HG03442 (cell line): ENCODE measurements at regions not wholly inside any gene's neighbourhood (a gene's known extent, or its start where the extent isn't known, plus 50 kb on each side); places are given as distances from the start of the nearest gene placed in this dataset.
"Not testable (repeated sequence)": the region's sequence is repeated elsewhere in the genome, so short reads cannot be mapped to it uniquely, and the experiment has no call there.

ENCODE experiments used
- ATAC-seq: cut with Tn5 transposase; IDR thresholded peaks from one replicate; pipeline ENCODE4 v1.9.1; 2021; ENCODE audit warnings: mild to moderate bottlenecking, moderate library complexity; ENCODE audit not compliant: unreplicated experiment

DNA sequence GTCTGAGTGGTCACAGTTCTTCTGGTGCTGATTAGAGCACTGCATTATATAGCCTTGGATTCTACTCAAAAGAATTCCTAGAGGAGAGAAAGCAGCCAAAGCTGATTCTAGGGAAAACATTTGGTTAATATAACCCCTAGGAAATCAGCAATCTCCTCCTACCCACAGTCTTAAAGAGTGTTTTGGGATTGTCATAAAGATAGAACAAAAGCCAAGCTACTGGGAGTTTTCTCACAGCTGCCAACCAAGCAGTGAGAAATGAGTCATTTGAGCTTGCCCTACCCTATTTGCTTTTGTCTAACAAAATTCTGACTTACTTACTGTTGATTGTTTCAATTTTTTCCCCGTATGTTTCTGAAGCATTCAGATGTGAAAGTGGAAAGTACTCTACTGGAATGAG is 469.3 kb downstream of the PLCL1 start:
- no peak for ATAC-seq

DNA sequence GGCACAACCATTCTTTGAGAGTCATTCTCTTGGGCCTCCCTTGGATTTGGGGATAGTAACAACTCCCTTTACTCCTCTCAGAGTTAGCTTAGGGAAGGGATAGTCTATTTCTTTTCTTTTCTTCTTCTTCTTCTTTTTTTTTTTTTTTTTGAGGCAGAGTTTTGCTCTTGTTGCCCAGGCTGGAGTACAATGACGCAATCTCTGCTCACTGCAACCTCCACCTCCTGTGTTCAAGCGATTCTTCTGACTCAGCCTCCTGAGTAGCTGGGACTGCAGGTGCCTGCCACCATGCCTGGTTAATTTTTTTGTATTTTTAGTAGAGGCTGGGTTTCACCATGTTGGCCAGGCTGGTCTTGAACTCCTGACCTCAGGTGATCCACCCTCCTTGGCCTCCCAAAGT is 465.8 kb downstream of the PLCL1 start:
- ATAC-seq: not testable (repeated sequence)

DNA sequence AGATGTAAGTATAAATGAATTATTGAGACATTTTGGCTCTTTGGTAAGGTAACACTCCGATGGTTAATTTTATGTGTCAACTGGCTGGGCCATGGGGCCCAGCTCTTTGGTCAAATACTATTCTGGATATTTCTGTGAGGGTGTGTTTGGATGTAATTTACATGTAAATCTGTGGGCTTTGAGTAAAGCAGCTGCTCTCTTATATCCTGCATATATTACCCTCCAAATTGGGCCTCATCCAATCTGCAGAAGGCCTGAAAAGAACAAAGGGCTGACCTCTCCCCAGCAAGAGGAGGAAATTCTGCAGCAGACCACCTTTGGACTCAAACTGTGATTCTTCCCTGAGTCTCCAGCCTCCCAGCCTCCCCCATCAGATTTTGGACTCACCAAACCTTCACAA is 464.1 kb downstream of the PLCL1 start:
- ATAC-seq: no peak

DNA sequence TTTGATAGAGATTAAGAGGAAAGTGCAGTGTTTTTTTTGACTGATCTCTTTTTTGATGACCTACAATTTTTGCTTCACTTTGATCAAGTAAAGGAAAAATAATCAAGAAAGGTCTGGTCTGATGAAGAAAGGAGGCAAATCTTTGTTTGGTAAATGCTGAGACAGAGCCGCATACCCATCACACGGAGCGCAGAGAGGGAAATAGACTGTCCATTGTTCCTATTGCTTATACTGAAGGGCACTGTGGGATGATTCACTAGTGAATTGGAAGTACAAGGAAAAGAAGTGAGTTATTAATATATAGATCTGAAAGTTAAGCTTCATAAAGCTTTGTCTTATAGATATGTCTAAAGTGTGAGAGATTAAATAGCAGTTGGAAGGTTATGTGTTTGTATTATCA is 455.1 kb downstream of the PLCL1 start:
- ATAC-seq: no peak

DNA sequence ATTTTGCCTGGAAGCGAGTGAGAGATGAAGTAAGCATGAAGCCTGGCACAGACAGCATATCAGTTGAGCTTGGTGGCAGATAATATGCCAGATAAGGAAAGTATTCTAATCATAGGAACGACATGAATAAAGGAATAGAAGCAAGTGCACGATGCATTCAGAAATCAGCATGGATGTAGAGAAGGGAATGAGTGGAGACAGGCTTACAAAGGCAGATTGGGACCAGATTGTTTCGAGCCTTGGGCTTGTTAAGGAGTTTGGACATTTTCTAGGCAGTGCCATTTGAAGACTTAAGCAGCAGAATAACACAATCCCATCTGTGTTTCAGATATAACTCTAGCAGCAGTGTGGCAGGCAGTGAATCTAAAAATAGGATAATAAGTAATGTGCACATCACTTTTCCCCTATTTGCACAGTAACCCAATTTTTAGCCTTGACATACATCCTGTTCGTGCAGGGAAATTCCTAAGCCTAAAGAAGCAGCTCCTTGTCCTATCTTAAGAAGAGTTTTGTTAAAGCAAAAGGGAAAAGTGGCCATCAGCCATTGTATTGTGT is 450.2 kb downstream of the PLCL1 start:
- no peak for ATAC-seq

DNA sequence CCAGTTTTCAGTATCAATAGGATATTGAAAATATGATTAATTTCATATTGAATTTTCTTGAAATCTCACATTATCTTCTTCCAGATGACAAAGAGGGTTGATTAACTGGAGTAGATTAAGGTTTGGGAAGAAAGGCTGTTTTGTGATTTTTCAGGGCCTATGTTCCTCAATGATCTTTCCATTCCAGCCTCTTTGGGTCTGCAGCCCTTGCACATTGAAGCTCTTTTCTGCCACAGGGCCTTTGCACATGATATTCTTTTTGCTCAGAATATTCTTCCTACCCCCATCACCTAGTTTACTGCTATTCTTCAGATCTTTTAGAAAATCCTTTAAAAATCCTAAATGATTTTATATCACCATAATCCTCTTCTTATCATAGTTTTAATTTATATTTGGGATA is 449.6 kb downstream of the PLCL1 start:
- ATAC-seq: no peak

DNA sequence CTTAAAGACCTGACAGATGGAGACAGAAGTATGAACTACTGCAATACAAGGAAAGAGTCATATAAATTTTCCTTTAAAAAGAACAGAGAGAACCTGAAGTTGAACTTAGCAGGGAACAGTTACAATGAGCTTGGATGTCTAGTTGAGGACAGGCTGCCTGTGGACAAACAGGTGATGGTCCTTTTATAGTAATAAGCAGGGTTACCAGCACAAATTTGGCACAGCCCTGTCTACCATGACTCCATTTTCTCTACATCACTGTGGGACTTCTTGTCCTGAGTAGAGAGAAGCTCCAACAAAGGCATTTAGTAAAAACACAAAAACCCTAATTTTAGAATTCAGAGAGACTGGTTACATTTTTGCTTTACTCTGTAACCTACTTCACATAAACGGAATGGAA is 448.1 kb downstream of the PLCL1 start:
- no peak for ATAC-seq

DNA sequence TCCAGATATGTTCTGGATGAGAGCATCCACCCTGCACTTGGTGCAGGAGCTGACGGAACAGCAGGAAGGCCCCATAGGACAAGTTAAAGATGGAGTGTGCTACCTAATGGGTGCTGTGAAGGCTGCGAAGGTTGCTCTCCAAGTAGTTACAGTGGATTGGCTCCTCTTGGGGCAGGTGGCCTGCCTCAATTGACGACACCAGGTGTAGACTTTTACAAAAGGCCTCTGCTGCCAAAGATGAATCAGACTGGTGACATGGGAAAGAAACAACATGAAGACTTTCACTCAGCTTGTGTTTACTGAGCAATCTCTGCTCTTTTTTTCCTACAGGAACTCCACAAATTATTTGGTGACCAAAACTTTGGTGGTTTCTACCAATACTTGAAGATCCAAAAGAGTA is 437.7 kb downstream of the PLCL1 start:
- no peak for ATAC-seq

DNA sequence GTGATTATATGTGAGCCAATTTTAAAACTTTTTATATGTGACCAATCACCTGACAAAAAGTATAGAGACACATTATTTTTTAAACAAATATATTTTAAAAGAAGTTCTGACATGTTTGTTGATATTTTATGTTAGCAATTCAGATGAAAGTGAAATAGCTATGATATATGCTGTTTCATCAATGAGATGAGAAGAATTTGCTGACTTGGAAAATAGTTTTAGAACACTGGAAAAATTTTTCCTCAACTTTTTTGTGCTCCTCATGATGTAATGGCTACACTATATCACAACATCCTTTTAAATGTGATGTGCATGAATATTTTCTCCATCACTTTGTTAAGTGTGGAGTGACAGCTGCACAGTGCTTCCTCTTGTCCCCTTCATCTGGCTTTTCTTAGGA is 434.0 kb downstream of the PLCL1 start:
- ATAC-seq: no peak

DNA sequence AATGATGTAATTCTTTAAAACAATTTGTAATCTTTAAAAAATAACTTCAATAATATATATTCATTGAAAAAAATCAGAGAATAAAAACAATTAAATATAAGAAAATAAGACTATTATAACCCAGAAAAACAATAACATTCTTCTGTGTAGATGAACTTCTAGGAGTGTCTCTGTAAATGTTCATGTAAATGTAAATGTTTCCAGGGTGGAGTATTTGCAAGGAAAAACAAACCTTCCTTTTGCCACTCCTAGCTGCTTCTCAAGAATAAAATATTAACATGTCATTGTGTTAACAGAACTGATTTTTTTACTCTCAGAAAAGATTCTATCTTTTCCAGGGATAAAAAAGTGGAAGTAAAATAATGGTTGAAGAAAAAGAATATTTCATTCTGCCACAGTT is 431.9 kb downstream of the PLCL1 start:
- ATAC-seq: no peak

DNA sequence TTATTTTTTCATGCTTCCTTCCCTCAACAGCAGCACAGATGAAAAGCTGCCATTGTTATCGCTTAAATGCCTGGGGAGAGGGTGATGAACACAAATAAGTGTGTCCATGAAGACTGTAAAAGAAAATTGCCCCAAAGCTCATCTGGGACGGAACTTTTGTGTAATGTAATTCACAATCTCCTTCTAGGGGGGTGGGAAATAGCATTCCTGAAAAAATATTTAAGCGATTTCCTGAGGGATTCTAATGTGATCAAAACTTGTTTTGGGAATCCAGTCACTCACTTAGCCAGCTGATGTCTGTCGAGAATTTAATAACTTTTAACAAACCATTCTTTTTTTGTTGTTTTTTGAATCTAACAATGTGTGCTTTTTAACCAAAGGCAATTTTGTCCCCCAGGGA is 427.9 kb downstream of the PLCL1 start:
- ATAC-seq: no peak

DNA sequence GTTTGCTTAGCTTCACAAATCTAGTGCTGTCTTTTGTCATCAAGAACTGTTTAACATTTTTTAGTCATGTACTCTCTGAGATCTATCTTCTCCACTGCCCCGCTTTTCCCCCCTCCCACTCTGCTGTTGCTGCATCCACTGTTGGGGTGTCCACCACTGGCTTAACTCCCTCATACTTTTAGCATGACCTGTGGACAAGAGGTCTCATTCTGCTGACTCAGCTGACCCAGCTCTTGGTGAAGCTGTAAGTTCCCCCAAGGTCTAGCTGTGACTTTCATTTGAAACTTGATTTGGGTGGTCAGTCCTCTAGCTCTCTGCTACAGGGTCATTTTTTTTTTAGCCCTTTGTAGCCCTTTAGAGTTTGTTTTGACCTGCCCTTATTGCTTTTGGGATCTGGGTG is 427.2 kb downstream of the PLCL1 start:
- ATAC-seq: no peak

DNA sequence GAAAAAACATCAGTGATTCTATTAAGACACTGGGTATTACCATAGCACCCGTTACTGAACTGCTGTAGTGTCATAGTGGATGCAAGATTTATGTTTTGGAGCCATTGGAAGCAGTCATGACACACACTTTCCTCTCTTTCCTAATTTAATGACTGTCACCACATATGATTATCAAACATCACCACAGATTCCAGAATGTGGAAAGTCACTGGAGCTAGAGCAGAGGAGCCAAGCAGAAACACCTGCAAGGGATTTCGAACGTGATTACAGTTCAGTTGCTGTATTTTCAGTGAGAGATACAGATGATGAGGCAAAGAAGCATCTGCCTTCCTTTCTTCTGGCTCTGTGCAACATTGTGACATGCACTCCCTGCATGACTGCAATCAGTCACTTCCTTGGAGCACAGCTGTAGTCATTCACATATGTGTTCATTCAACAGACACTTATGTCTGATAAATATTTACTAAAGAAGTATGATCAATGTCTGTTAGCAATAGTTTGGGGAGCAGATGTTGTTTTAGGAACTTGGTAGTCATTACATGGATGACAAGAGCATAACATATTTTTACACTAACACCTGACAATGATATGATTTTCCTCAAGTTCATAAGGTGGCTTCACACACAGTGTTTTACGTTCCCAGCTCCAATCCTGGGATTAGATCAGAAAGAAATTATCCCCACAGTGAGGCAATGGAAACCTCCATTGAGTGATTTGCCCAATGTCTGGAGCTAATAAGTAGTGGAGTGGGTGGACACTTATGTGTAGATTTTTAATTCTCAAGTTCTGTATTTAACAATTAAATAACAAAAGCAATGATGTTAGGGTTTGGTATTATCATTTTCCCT is 416.6 kb downstream of the PLCL1 start:
- ATAC-seq: no peak

DNA sequence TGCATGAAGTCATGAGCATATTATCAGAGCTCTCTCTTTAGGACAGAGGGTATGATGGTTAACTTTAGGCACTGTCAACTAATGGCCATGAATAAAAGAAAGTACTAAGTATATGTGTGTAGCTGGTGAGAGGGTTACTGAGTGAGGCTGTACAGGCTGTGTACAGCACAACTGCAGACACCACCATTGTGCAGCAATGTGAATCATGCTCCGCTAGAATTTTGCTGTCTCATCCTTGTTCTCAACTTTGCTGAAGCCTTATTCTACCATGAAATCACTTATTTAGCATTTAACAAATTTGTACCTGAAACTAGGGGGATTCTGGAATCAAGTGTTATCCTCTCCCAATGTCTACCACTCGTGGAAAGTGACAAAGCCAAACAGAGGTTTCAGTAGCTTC is 414.9 kb downstream of the PLCL1 start:
- ATAC-seq: no peak

DNA sequence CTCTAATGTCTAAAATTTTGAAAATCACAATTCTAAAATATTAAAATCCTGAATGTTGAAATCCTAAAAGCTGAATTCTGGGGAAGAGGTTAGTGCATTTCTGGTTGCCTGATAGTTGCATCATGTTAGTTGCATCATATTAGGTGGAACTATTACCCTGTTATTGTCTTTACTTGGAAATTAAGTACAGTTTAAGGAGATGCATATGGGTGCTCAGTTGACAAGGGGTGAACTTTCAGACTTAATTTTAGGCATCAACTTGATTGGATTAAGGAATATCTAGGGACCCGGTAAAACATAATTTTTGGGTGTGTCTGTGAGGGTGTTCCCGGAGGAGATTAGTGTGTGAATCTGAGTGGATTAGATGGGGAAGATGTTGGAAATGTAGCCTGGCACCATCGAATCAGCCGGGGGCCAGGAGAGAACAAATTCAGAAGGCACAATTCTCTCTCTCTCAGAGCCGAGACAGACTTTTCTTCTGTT is 409.8 kb downstream of the PLCL1 start:
- no peak for ATAC-seq

DNA sequence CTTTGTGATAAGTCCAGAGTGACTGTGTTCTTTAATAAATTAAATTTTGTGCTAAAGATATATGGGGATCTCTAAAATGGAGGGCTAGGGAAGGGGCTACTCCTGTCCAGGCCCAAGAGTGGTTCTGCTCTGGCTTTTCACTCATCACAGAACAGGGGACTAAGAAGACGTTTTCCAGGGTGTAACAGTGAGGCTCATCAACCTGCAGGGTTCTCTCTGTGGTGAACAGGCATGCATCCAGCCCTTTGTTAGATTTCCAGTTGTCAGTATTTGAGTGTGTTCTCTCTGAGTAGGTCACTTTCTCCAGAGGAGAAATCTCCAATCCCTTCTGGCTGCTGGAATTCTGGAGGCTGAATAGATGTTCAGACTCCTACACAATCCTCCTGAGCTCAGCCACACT is 408.9 kb downstream of the PLCL1 start:
- no peak for ATAC-seq

DNA sequence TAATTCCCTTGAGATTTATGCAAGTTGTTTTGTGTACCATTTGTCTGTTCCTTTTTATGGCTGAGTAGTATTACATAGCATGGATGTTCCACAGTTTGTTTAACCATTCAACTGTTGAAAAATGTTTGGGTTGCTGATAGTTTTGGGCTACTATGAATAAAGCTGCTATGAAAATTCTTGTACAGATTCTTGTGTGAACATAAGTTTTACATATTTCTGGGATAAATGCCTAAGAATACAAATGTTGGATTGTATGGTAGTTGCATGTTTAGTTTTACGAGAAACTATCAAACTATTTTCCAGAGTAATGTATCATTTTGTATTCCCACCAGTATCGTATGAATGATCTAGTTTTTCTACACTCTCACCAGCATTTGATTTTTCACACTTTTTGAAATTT is 407.3 kb downstream of the PLCL1 start:
- ATAC-seq: no peak

DNA sequence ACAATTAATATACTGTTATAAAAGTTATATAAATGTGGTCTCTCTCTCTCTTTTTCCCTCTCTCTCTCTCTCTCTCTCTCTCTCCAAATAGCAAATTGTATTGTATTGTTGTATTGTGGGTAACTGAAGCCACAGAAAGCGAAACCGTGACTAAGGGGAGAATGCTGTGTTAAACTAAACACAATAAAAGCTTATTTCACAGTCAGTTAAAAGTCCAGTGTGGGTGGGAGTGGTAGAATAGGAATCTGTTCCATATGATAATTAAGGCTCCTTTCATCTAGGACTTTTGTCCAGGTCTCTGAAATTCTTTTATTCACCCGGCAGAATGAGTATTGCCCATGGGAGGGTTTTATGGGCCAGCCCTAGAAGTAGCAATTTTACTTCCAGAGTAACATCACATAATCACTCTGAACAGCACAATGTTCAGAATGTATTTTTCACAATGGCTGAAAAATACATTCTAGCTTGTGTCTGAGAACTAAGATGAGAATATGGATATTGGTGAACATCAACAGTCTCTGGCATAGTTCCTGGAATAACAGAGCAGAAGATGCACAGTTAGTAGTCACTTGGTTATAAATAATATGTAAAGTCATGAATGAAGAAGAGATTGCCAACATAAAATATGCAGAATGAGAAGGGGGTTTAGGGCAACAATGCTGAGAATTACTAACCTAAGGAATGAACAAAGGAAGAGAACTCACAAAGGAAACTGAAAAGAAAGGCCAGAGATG is 399.1 kb downstream of the PLCL1 start:
- no peak for ATAC-seq
